Heart right ventricle (tissue), 16 donors: ENCODE measurements at regions not wholly inside any gene's neighbourhood (a gene's known extent, or its start where the extent isn't known, plus 50 kb on each side); places are given as distances from the start of the nearest gene placed in this dataset.
"Not testable (repeated sequence)": the region's sequence is repeated elsewhere in the genome, so short reads cannot be mapped to it uniquely, and the experiment has no call there.

Experiments used
- ATAC-seq, 8 donors: fragments of 200-7000 bp; cut with Tn5 transposase; one replicate each; pipeline ENCODE4 v1.9.1; 2020; ENCODE audit warnings: mild to moderate bottlenecking in 8 of 8, moderate library complexity in 8 of 8, moderate number of reproducible peaks in 1 of 8
- DNase-seq, 2 donors: peaks; one replicate each; pipeline ENCODE4 v3.0.0-alpha.2; 2020
- H3K27ac ChIP-seq, 10 donors: fragments of 200-600 bp; sonication (generic) in 2 of 10; one replicate each; pipeline versions ENCODE4 v1.5.0 to v1.8.0; 2020 to 2022; ENCODE audit warnings: mild to moderate bottlenecking in 3 of 10
- H3K27me3 ChIP-seq, 7 donors: fragments of 200-600 bp; one replicate each; pipeline ENCODE4 v1.8.0; 2021 to 2022; ENCODE audit warnings: mild to moderate bottlenecking in 2 of 7
- H3K36me3 ChIP-seq, 9 donors: fragments of 200-600 bp; sonication (generic) in 1 of 9; one replicate each; pipeline versions ENCODE4 v1.5.0 to v1.8.0; 2020 to 2022; ENCODE audit warnings: mild to moderate bottlenecking in 2 of 9
- H3K4me1 ChIP-seq, 9 donors: fragments of 200-600 bp; sonication (generic) in 1 of 9; one replicate each; pipeline versions ENCODE4 v1.5.0 to v1.8.0; 2020 to 2022; ENCODE audit warnings: mild to moderate bottlenecking in 4 of 9
- H3K4me3 ChIP-seq, 10 donors: fragments of 200-600 bp; sonication (generic) in 2 of 10; one replicate each; pipeline versions ENCODE4 v1.5.0 to v1.8.0; 2020 to 2022; ENCODE audit warnings: mild to moderate bottlenecking in 7 of 10, moderate library complexity in 2 of 10
- H3K9me3 ChIP-seq, 11 donors: fragments of 200-600 bp in 10 of 11; sonication (generic) in 2 of 11; one replicate each; pipeline versions ENCODE4 v1.5.0 to v1.8.0; 2013 to 2022; ENCODE audit warnings: mild to moderate bottlenecking in 2 of 11, control low read depth in 1 of 11, moderate library complexity in 1 of 11
- CTCF ChIP-seq, 9 donors: fragments of 200-600 bp; sonication (generic) in 2 of 9; IDR thresholded peaks; one replicate each; pipeline versions ENCODE4 v1.5.0 to v1.8.0; 2021 to 2022; ENCODE audit warnings: antibody characterized with exemption in 9 of 9, mild to moderate bottlenecking in 5 of 9, moderate library complexity in 1 of 9
- WGBS, 2 donors: extraction: QIAGEN DNeasy Blood & Tissue Kit; methylation state at CpG; one replicate each; pipeline ENCODE4 v1.1.7; 2013; ENCODE audit warnings: inconsistent platforms in 1 of 2; 5-methylcytosine and 5-hydroxymethylcytosine counted together
- intact Hi-C, 10 donors: fragments of 100-400 bp; cut with DNase I; formaldehyde crosslinking; loops; one replicate each; pipeline versions ENCODE4 v1.11.1 to v1.14.2; 2022
- donor health status: Arrhythmogenic right ventricular cardiomyopathy.
- donor health status: ischemic (EF 13 %, LVEDD 7.1; RV severe dilation, severe dysfunction).
- donor health status: healthy with polysubstance abuse.
- donor health status: DM: no; HTN: yes; CAD: no.
- donor health status: DM: no; HTN: no; CAD: no.
- donor health status: ischemic (EF 25% LVEDD 6.9; RV normal size, moderate dysfunction).
- donor health status: ischemic (EF 25% LVEDD 5.7; RV mildly dilated, moderate dysfunction).
- donor health status: healthy.
- donor health status: DM: yes; HTN: yes; CAD: no.
- donor health status: Ischemic cardiomyopathy.
- donor health status: ischemic (EF 35%, LVEDD 5.7; RV mildly dilated, moderate dysfunction).
- donor health status: nonischemic (EF 11% LVEDD 7.7; RV severe dilation, severe dysfunction).
- donor health status: DM: yes; HTN: yes; CAD: no.
- donor health status: PGD.
- donor health status: ischemic (EF 29% LVEDD 5.4; RV normal size, mild dysfunction).
- donor health status: nonischemic (EF 23%, LVEDD 6.1; RV moderate dilation, normal function).

GRCh38 chr5:100096328-100096727 is 438.8 kb upstream of the FAM174A start:
- DNase-seq, ATAC-seq, H3K4me3 ChIP-seq, H3K4me1 ChIP-seq, H3K36me3 ChIP-seq, intact Hi-C loops, H3K27ac ChIP-seq, H3K27me3 ChIP-seq, H3K9me3 ChIP-seq: not testable (repeated sequence)

GRCh38 chr5:100080703-100081102 is 454.5 kb upstream of the FAM174A start:
- intact Hi-C loops, ATAC-seq: not testable (repeated sequence)

GRCh38 chr5:100079163-100079562 is 456.0 kb upstream of the FAM174A start:
- ATAC-seq, H3K9me3 ChIP-seq, DNase-seq, H3K4me1 ChIP-seq, H3K27ac ChIP-seq, H3K4me3 ChIP-seq, intact Hi-C loops, H3K36me3 ChIP-seq, H3K27me3 ChIP-seq: not testable (repeated sequence)
- WGBS, 2 donors = 58 to 72% methylated on average over 1 of the region's 1 CpG

More at GRCh38 chr5:100080703-100081102, 454.5 kb upstream of the FAM174A start:
- not testable (repeated sequence) for H3K4me1 ChIP-seq, H3K36me3 ChIP-seq, H3K27me3 ChIP-seq, DNase-seq, H3K27ac ChIP-seq, H3K9me3 ChIP-seq, H3K4me3 ChIP-seq
- 35 to 47% methylated on average over 3 of the region's 3 CpGs for WGBS, 2 donors

- H3K36me3 ChIP-seq, H3K27ac ChIP-seq, intact Hi-C loops, DNase-seq, H3K4me1 ChIP-seq, H3K9me3 ChIP-seq, H3K27me3 ChIP-seq, H3K4me3 ChIP-seq: not testable (repeated sequence)
- 91 to 93% methylated on average over 13 to 16 of the region's 17 CpGs for WGBS, 2 donors
- ATAC-seq = peak in 1 of 8 donors; percentile 41
These were observed 469.2 kb upstream of the FAM174A start for GRCh38 chr5:100066020-100066419.

GRCh38 chr5:100043475-100043874 is 491.7 kb upstream of the FAM174A start:
- no peaks in the 10 kb centered on the region for H3K27me3 ChIP-seq
- H3K9me3 ChIP-seq = no peaks in the 10 kb centered on the region
- H3K27ac ChIP-seq = no peak overlapping the region
- H3K4me3 ChIP-seq = no peak overlapping the region
- no peaks in the 10 kb centered on the region for H3K36me3 ChIP-seq
- TF ChIP-seq CTCF (IDR thresholded peaks at IDR 0.05) = no peak
- ATAC-seq (no peak), DNase-seq (no peak)
- intact Hi-C loops = no loop called here
- no peaks in the 10 kb centered on the region for H3K4me1 ChIP-seq
- 81 to 86% methylated on average over 2 of the region's 2 CpGs for WGBS, 2 donors

GRCh38 chr5:100026606-100027005 is 508.6 kb upstream of the FAM174A start:
- H3K4me3 ChIP-seq = no peak overlapping the region
- ATAC-seq (no peak), DNase-seq (no peak)
- TF ChIP-seq CTCF (IDR thresholded peaks at IDR 0.05) = no peak
- H3K27ac ChIP-seq = no peak overlapping the region
- H3K9me3 ChIP-seq = no peaks in the 10 kb centered on the region
- no peaks in the 10 kb centered on the region for H3K27me3 ChIP-seq
- WGBS, 2 donors = 66 to 71% methylated on average over 2 of the region's 2 CpGs
- intact Hi-C loops = no loop called here
- no peaks in the 10 kb centered on the region for H3K36me3 ChIP-seq
- H3K4me1 ChIP-seq = no peaks in the 10 kb centered on the region

GRCh38 chr5:100023536-100023935 is 511.6 kb upstream of the FAM174A start:
- H3K4me3 ChIP-seq = no peak overlapping the region
- H3K36me3 ChIP-seq = no peaks in the 10 kb centered on the region
- TF ChIP-seq CTCF (IDR thresholded peaks at IDR 0.05) = no peak
- no peaks in the 10 kb centered on the region for H3K27me3 ChIP-seq
- H3K4me1 ChIP-seq = no peaks in the 10 kb centered on the region
- H3K27ac ChIP-seq = no peak overlapping the region
- DNase-seq = no peak
- no peak for ATAC-seq
- H3K9me3 ChIP-seq = no peaks in the 10 kb centered on the region
- intact Hi-C loops = no loop called here
